SK-N-SH (cell line): ENCODE measurements at regions not wholly inside any gene's neighbourhood (a gene's known extent, or its start where the extent isn't known, plus 50 kb on each side); places are given as distances from the start of the nearest gene placed in this dataset.

ENCODE experiments used
- CTCF ChIA-PET: fragments of 300-600, 350-600 bp; formaldehyde crosslinking; extraction: SDS; loops from one replicate; lab custom pipeline; 2021; lab: Yijun Ruan, JAX
- POLR2A ChIA-PET: fragments of 350-600 bp; sonication (Branson Sonifier 250); formaldehyde crosslinking; extraction: SDS; loops from one replicate; lab custom pipeline; 2020; ENCODE audit warnings: antibody characterized with exemption, inconsistent platforms; lab: Yijun Ruan, JAX
- DNase-seq: peaks from one replicate; pipeline ENCODE4 v3.0.0; 2012
- H2AFZ ChIP-seq: fragments of 200-600 bp; sonication (generic); 2 replicates; pipeline ENCODE4 v1.8.1; 2016; ENCODE audit warnings: antibody characterized with exemption, mild to moderate bottlenecking, low read depth
- H3F3A ChIP-seq: fragments of 200-600 bp; sonication (generic); replicated peaks from 2 replicates; pipeline ENCODE3; 2016; ENCODE audit warnings: antibody characterized with exemption, mild to moderate bottlenecking; ENCODE audit not compliant: insufficient read depth
- H3K27ac ChIP-seq, 2 experiments: fragments of 200-500 bp in 1 of 2; fragments of 200-600 bp in 1 of 2; sonication (Bioruptor generic) in 1 of 2; sonication (generic), shearing (Covaris generic) in 1 of 2; 2 replicates each; pipeline versions ENCODE4 v1.5.1 to v1.6.1; 2014 to 2016; ENCODE audit warnings: low read depth in 2 of 2, inconsistent platforms in 1 of 2, low read length in 1 of 2, mild to moderate bottlenecking in 1 of 2, mixed read lengths in 1 of 2
- H3K27me3 ChIP-seq: fragments of 200-600 bp; sonication (generic), shearing (Covaris generic); 2 replicates; pipeline ENCODE4 v1.6.1; 2016; ENCODE audit warnings: mixed run types; ENCODE audit not compliant: insufficient read depth
- H3K36me3 ChIP-seq, 2 experiments: fragments of 200-500 bp in 1 of 2; fragments of 200-600 bp in 1 of 2; sonication (Bioruptor generic) in 1 of 2; sonication (generic) in 1 of 2; replicated peaks in 1 of 2; 2 replicates each; pipeline versions ENCODE3 to v1.5.1; 2014 to 2016; ENCODE audit warnings: low read length in 1 of 2, mild to moderate bottlenecking in 1 of 2; ENCODE audit not compliant: insufficient read depth in 2 of 2, control insufficient read depth in 1 of 2
- H3K4me1 ChIP-seq, 2 experiments: fragments of 200-500 bp in 1 of 2; fragments of 200-600 bp in 1 of 2; sonication (Bioruptor generic) in 1 of 2; sonication (generic), shearing (Covaris generic) in 1 of 2; 2 replicates each; pipeline versions ENCODE4 v1.5.1 to v1.6.1; 2014 to 2016; ENCODE audit warnings: low read depth in 1 of 2, low read length in 1 of 2, mixed run types in 1 of 2; ENCODE audit not compliant: insufficient read depth in 2 of 2, control insufficient read depth in 1 of 2
- H3K4me2 ChIP-seq: fragments of 200-600 bp; sonication (generic), shearing (Covaris generic); 2 replicates; pipeline ENCODE4 v1.6.1; 2017; ENCODE audit warnings: mixed run types
- H3K4me3 ChIP-seq, 2 experiments: fragments of 200-500 bp in 1 of 2; fragments of 200-600 bp in 1 of 2; sonication (Bioruptor generic) in 1 of 2; sonication (generic), shearing (Covaris generic) in 1 of 2; 2 replicates each; pipeline versions ENCODE4 v1.5.1 to v1.8.1; 2014 to 2016; ENCODE audit warnings: low read depth in 2 of 2, inconsistent platforms in 1 of 2, low read length in 1 of 2, mild to moderate bottlenecking in 1 of 2, mixed read lengths in 1 of 2, moderate library complexity in 1 of 2
- H3K79me2 ChIP-seq: fragments of 200-600 bp; sonication (generic); 2 replicates; pipeline ENCODE4 v1.8.1; 2017; ENCODE audit warnings: mild to moderate bottlenecking; ENCODE audit not compliant: insufficient read depth
- H3K9ac ChIP-seq: fragments of 200-600 bp; sonication (generic); 2 replicates; pipeline ENCODE4 v1.6.1; 2017; ENCODE audit warnings: mixed run types
- H3K9me2 ChIP-seq: fragments of 200-600 bp; sonication (generic); 2 replicates; pipeline ENCODE4 v1.6.1; 2017; ENCODE audit warnings: mixed run types
- H3K9me3 ChIP-seq: fragments of 200-600 bp; sonication (generic); 2 replicates; pipeline ENCODE4 v1.6.1; 2017; ENCODE audit warnings: mixed run types, mild to moderate bottlenecking, moderate library complexity
- H4K20me1 ChIP-seq: fragments of 200-600 bp; sonication (generic); 2 replicates; pipeline ENCODE4 v1.6.1; 2017; ENCODE audit warnings: mild to moderate bottlenecking, mixed run types; ENCODE audit not compliant: insufficient read depth
- CHD2 ChIP-seq: fragments of 150-350 bp; IDR thresholded peaks from 2 replicates; pipeline ENCODE4 v1.6.1; 2018; ENCODE audit warnings: low read length; ENCODE audit not compliant: partially characterized antibody
- CTCF ChIP-seq: fragments of 200-600 bp; sonication (generic); IDR thresholded peaks from 2 replicates; pipeline ENCODE4 v1.6.1; 2017; ENCODE audit warnings: antibody characterized with exemption, mild to moderate bottlenecking, moderate library complexity
- ELF1 ChIP-seq: IDR thresholded peaks from 2 replicates; pipeline ENCODE4 v1.4.0; 2012
- FOXJ3 ChIP-seq: sonication (generic); formaldehyde crosslinking; IDR thresholded peaks from 2 replicates; pipeline ENCODE4 v1.5.1; 2020; ENCODE audit warnings: mild to moderate bottlenecking, missing genetic modification reagents
- FOXM1 ChIP-seq: IDR thresholded peaks from 2 replicates; pipeline ENCODE4 v1.4.0; 2012; ENCODE audit warnings: low read depth, mild to moderate bottlenecking
- JUND ChIP-seq: IDR thresholded peaks from 2 replicates; pipeline ENCODE4 v1.4.0; 2012
- MEF2A ChIP-seq: IDR thresholded peaks from 2 replicates; pipeline ENCODE4 v1.4.0; 2012; ENCODE audit warnings: low read depth, borderline replicate concordance
- POLR2AphosphoS5 ChIP-seq: IDR thresholded peaks from 2 replicates; pipeline ENCODE4 v1.6.1; 2012; ENCODE audit warnings: low read depth, low read length
- RFX5 ChIP-seq: IDR thresholded peaks from 2 replicates; pipeline ENCODE4 v1.6.1; 2012; ENCODE audit warnings: mild to moderate bottlenecking, improper control_type of control experiment, low read length
- SIN3A ChIP-seq: IDR thresholded peaks from 2 replicates; pipeline ENCODE4 v1.6.1; 2012; ENCODE audit warnings: low read depth, mild to moderate bottlenecking, low read length, moderate library complexity, borderline replicate concordance
- TCF12 ChIP-seq: IDR thresholded peaks from 2 replicates; pipeline ENCODE4 v1.4.0; 2012
- USF2 ChIP-seq: fragments of 150-350 bp; IDR thresholded peaks from 2 replicates; pipeline ENCODE4 v1.6.1; 2017; ENCODE audit warnings: antibody characterized with exemption, low read length, low read depth, borderline replicate concordance
- YY1 ChIP-seq: IDR thresholded peaks from 2 replicates; pipeline ENCODE4 v1.4.0; 2012; ENCODE audit warnings: low read depth, mild to moderate bottlenecking
- WGBS: methylation state at CpG from one replicate; pipeline ENCODE4 v1.1.6; 2017; ENCODE audit warnings: low lambda C conversion rate; 5-methylcytosine and 5-hydroxymethylcytosine counted together
- TF ChIP-seq, protein P1 (sequence below): IDR thresholded peaks from 2 replicates; pipeline ENCODE4 v1.4.0; 2012; ENCODE audit warnings: low read depth

DNA sequence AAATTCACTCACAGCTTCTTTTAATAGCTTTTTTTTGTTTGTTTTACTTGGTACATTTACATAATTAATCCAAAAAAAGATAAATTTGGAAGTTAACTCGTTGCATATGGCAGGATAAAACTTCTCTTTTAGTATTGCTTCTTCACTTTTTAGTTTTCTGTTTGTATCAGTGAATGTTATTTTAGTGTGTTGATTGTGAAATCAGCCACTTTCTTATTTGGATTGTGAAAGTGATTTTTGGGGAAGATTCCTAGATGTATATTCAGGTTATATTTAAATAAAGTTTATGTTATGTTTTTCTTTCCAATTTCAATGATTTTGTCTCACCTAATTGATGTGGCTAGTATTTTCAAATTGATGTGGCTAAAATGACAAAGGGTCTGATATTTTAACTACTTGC is 693.9 kb upstream of the MGAT4C start:
- Histone ChIP-seq H3K79me2 (no peaks in the 10 kb centered on the region), H3K4me1 (no peaks in the 10 kb centered on the region; a peak in 1 of 4 replicates), H3K4me3 (no peak overlapping the region), H4K20me1 (no peaks in the 10 kb centered on the region), H3K4me2 (no peak overlapping the region), H3K9me3 (no peaks in the 10 kb centered on the region), H3K9ac (no peak overlapping the region), H3K9me2 (no peaks in the 10 kb centered on the region), H2AFZ (no peak overlapping the region), H3K27me3 (no peaks in the 10 kb centered on the region), H3F3A (no peaks in the 10 kb centered on the region)
- POLR2A ChIA-PET, result no interaction called here
- 12% methylated on average over 1 of the region's 1 CpG for WGBS
- CTCF ChIA-PET, result no interaction called here
- TF ChIP-seq FOXM1, result no peak
- no peak for TF ChIP-seq JUND
- no peak for TF ChIP-seq SIN3A
- no peak for TF ChIP-seq CTCF
- TF ChIP-seq POLR2AphosphoS5, result no peak
- no peak for TF ChIP-seq ELF1
- TF ChIP-seq, all 33 proteins: peak for 0
- no peak for DNase-seq
- Histone ChIP-seq H3K36me3 (no peaks in the 10 kb centered on the region), H3K27ac (no peak overlapping the region)

DNA sequence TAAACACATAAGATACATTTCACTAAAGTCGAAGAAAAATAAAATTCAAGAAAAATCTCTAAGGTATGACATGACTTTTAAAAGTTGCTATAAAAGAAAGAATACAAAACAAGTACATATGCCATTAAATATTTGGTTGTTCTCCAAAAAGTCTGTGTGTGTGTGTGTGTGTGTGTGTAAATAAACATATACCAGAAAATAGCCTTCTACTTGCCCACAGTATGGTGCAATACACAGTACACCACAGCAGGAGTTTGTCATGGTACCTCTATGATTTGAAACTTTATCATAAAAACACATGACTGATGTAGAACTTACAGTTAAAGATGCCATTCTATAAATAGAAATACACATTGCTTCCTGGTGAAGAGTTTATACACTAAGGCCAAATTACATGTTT is 692.7 kb upstream of the MGAT4C start:
- 91% methylated on average over 1 of the region's 1 CpG for WGBS
- POLR2A ChIA-PET, result no interaction called here
- no peak for DNase-seq
- H3K4me2 ChIP-seq, result no peak overlapping the region
- H3K36me3 ChIP-seq, result no peaks in the 10 kb centered on the region
- H3K27me3 ChIP-seq, result no peaks in the 10 kb centered on the region
- H3K79me2 ChIP-seq, result no peaks in the 10 kb centered on the region
- no peak for TF ChIP-seq MEF2A
- TF ChIP-seq FOXJ3 (CRISPR knock-in tag), result no peak
- no peak for TF ChIP-seq CHD2
- no peak for TF ChIP-seq USF2
- TF ChIP-seq, protein P1, sequence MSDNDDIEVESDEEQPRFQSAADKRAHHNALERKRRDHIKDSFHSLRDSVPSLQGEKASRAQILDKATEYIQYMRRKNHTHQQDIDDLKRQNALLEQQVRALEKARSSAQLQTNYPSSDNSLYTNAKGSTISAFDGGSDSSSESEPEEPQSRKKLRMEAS, result no peak
- no peak for TF ChIP-seq TCF12
- no peak for TF ChIP-seq RFX5
- no peak for TF ChIP-seq YY1
- TF ChIP-seq, all 33 proteins: peak for 0
- Histone ChIP-seq H2AFZ (no peak overlapping the region), H4K20me1 (no peaks in the 10 kb centered on the region), H3K27ac (no peak overlapping the region), H3K4me1 (no peaks in the 10 kb centered on the region; a peak in 1 of 4 replicates), H3K4me3 (no peak overlapping the region), H3K9me3 (no peaks in the 10 kb centered on the region), H3K9ac (no peak overlapping the region), H3F3A (no peaks in the 10 kb centered on the region), H3K9me2 (no peaks in the 10 kb centered on the region)
- CTCF ChIA-PET, result no interaction called here
